ENCODE measurements at regions not wholly inside any gene's neighbourhood (a gene's known extent, or its start where the extent isn't known, plus 50 kb on each side); places are given as distances from the start of the nearest gene placed in this dataset.

DNA sequence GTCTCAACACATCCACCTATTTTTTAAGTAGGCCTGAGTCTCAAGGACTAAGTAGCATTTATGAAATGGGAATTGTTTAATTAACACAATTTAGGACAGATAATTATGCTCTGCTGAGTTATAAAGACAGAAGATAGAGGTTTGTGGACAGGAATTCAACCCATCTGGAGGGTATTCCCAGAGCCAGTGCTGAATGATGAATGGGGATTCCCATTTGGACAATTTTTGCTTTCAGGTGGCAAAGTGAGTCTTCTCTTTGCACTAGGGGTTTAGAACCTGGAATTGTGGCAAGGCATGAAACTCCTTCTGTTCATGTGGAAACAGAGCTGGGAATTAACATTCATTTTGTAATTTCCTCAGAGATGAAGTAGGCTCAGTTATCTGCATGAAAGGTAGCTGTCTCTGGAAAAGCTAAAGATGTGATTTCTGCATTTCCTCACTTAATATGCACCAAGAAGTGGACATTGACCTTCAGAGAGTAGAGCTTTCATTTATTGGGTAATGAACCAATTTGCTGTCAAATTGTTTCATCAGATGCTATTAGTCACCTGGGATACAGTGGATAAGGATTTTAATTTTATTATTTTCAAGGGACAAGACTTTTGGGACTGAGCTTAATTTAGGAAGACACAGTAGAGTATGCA, 212.1 kb upstream of the NRXN1 start:
- TF ChIP-seq POLR2A (IDR thresholded peaks at IDR 0.05): no peak
- TF ChIP-seq, protein P1, sequence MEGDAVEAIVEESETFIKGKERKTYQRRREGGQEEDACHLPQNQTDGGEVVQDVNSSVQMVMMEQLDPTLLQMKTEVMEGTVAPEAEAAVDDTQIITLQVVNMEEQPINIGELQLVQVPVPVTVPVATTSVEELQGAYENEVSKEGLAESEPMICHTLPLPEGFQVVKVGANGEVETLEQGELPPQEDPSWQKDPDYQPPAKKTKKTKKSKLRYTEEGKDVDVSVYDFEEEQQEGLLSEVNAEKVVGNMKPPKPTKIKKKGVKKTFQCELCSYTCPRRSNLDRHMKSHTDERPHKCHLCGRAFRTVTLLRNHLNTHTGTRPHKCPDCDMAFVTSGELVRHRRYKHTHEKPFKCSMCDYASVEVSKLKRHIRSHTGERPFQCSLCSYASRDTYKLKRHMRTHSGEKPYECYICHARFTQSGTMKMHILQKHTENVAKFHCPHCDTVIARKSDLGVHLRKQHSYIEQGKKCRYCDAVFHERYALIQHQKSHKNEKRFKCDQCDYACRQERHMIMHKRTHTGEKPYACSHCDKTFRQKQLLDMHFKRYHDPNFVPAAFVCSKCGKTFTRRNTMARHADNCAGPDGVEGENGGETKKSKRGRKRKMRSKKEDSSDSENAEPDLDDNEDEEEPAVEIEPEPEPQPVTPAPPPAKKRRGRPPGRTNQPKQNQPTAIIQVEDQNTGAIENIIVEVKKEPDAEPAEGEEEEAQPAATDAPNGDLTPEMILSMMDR (IDR thresholded peaks at IDR 0.05): no peak
